ENCODE measurements at regions not wholly inside any gene's neighbourhood (a gene's known extent, or its start where the extent isn't known, plus 50 kb on each side); places are given as distances from the start of the nearest gene placed in this dataset.

- TF ChIP-seq MZF1 (tag by site-specific recombination; IDR thresholded peaks at IDR 0.05; ENCODE audit: borderline replicate concordance) (no peak), ZNF837 (tag by site-specific recombination; IDR thresholded peaks at IDR 0.05) (no peak), HOXC10 (CRISPR knock-in tag; IDR thresholded peaks at IDR 0.05) (no peak), ZNF704 (tag by site-specific recombination; IDR thresholded peaks at IDR 0.05) (no peak), ZNF658 (tag by site-specific recombination; IDR thresholded peaks at IDR 0.05) (no peak), ZNF423 (tag by site-specific recombination; IDR thresholded peaks at IDR 0.05) (no peak), ZNF777 (tag by site-specific recombination; IDR thresholded peaks at IDR 0.05; ENCODE audit: borderline replicate concordance) (no peak), ZNF791 (tag by site-specific recombination; IDR thresholded peaks at IDR 0.05) (no peak), ZNF24 (tag by site-specific recombination; IDR thresholded peaks at IDR 0.05) (no peak), MEIS1 (CRISPR knock-in tag; IDR thresholded peaks at IDR 0.05; ENCODE audit: borderline replicate concordance) (no peak), ZNF311 (tag by site-specific recombination; IDR thresholded peaks at IDR 0.05; ENCODE audit: borderline replicate concordance) (no peak)
- TF ChIP-seq, protein P1, sequence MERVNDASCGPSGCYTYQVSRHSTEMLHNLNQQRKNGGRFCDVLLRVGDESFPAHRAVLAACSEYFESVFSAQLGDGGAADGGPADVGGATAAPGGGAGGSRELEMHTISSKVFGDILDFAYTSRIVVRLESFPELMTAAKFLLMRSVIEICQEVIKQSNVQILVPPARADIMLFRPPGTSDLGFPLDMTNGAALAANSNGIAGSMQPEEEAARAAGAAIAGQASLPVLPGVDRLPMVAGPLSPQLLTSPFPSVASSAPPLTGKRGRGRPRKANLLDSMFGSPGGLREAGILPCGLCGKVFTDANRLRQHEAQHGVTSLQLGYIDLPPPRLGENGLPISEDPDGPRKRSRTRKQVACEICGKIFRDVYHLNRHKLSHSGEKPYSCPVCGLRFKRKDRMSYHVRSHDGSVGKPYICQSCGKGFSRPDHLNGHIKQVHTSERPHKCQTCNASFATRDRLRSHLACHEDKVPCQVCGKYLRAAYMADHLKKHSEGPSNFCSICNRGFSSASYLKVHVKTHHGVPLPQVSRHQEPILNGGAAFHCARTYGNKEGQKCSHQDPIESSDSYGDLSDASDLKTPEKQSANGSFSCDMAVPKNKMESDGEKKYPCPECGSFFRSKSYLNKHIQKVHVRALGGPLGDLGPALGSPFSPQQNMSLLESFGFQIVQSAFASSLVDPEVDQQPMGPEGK (tag by site-specific recombination; IDR thresholded peaks at IDR 0.05), result no peak
- TF ChIP-seq, protein P2, sequence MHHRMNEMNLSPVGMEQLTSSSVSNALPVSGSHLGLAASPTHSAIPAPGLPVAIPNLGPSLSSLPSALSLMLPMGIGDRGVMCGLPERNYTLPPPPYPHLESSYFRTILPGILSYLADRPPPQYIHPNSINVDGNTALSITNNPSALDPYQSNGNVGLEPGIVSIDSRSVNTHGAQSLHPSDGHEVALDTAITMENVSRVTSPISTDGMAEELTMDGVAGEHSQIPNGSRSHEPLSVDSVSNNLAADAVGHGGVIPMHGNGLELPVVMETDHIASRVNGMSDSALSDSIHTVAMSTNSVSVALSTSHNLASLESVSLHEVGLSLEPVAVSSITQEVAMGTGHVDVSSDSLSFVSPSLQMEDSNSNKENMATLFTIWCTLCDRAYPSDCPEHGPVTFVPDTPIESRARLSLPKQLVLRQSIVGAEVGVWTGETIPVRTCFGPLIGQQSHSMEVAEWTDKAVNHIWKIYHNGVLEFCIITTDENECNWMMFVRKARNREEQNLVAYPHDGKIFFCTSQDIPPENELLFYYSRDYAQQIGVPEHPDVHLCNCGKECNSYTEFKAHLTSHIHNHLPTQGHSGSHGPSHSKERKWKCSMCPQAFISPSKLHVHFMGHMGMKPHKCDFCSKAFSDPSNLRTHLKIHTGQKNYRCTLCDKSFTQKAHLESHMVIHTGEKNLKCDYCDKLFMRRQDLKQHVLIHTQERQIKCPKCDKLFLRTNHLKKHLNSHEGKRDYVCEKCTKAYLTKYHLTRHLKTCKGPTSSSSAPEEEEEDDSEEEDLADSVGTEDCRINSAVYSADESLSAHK (tag by site-specific recombination; IDR thresholded peaks at IDR 0.05), result no peak
- TF ChIP-seq, protein P3, sequence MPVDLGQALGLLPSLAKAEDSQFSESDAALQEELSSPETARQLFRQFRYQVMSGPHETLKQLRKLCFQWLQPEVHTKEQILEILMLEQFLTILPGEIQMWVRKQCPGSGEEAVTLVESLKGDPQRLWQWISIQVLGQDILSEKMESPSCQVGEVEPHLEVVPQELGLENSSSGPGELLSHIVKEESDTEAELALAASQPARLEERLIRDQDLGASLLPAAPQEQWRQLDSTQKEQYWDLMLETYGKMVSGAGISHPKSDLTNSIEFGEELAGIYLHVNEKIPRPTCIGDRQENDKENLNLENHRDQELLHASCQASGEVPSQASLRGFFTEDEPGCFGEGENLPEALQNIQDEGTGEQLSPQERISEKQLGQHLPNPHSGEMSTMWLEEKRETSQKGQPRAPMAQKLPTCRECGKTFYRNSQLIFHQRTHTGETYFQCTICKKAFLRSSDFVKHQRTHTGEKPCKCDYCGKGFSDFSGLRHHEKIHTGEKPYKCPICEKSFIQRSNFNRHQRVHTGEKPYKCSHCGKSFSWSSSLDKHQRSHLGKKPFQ (tag by site-specific recombination; IDR thresholded peaks at IDR 0.05), result no peak
- no peaks in the 10 kb centered on the region for H3K4me1 ChIP-seq (ENCODE audit: control insufficient read depth, insufficient read depth, low read length)
- no peaks in the 10 kb centered on the region for H3K9me3 ChIP-seq (ENCODE audit: control insufficient read depth, insufficient read depth, low read depth, low read length)
- no peak overlapping the region for H3K4me3 ChIP-seq (ENCODE audit: low read depth, low read length)
- no peaks in the 10 kb centered on the region for H3K36me3 ChIP-seq (ENCODE audit: control insufficient read depth in 2 of 2, insufficient read depth in 1 of 2, low read length in 2 of 2)
- ChIA-PET POLR2A (no interaction called here), CTCF (interaction anchor here (4.8 kb wide), 1 partner anchor 13 kb away, joined by 28 read pairs; no protein-coding TSS in a partner anchor)
- H3K27ac ChIP-seq (ENCODE audit: extremely low read depth, low read depth, low read length), result no peak overlapping the region
Measured at GRCh38 chr2:34025196-34025595, 426.1 kb upstream of the FAM98A start.

DNA sequence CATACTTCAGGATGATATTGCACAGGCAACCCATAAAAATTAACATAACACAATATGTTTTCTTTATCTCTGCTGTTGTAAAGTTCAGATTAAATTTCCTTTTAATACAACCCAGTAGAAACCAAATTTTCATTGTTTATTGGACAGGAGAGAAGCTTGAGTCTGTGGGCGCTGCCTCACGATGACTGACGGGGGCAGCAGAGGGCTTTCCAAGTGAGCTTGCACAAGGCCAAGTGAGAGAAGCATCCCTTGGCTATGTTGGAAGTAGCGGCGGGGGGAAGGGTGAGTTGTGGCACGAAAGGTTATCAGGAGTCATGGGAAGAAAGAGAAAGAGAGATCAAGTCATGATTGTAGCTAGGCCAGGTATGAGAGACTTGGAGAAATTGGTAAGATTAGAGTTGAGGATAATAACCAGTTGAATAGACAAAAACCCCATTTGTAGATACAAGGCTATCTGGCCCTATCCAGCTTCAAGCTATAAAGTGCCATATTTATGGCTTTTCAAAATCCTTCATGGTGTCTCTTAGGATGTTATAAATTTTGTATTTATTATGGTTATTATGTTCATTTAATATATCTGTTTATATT is 413.7 kb upstream of the FAM98A start:
- Histone ChIP-seq H3K4me3 (ENCODE audit: low read depth, low read length) (no peak overlapping the region), H3K36me3 (ENCODE audit: control insufficient read depth in 2 of 2, insufficient read depth in 1 of 2, low read length in 2 of 2) (no peaks in the 10 kb centered on the region), H3K4me1 (ENCODE audit: control insufficient read depth, insufficient read depth, low read length) (no peaks in the 10 kb centered on the region), H3K9me3 (ENCODE audit: control insufficient read depth, insufficient read depth, low read depth, low read length) (no peaks in the 10 kb centered on the region), H3K27ac (ENCODE audit: extremely low read depth, low read depth, low read length) (no peak overlapping the region)
- TF ChIP-seq ZNF426 (tag by site-specific recombination; IDR thresholded peaks at IDR 0.05), result no peak
- no peak for TF ChIP-seq ZBTB20 (tag by site-specific recombination; IDR thresholded peaks at IDR 0.05)
- TF ChIP-seq ZNF654 (tag by site-specific recombination; IDR thresholded peaks at IDR 0.05; ENCODE audit: low read depth), result peak; percentile 59
- TF ChIP-seq ZNF324 (tag by site-specific recombination; IDR thresholded peaks at IDR 0.05), result no peak
- no peak for TF ChIP-seq ZNF843 (tag by site-specific recombination; IDR thresholded peaks at IDR 0.05)
- TF ChIP-seq ZNF311 (tag by site-specific recombination; IDR thresholded peaks at IDR 0.05; ENCODE audit: borderline replicate concordance), result no peak
- TF ChIP-seq HIC1 (tag by site-specific recombination; IDR thresholded peaks at IDR 0.05), result no peak
- TF ChIP-seq ZNF132 (tag by site-specific recombination; IDR thresholded peaks at IDR 0.05; ENCODE audit: borderline replicate concordance), result no peak
- TF ChIP-seq, protein P4, sequence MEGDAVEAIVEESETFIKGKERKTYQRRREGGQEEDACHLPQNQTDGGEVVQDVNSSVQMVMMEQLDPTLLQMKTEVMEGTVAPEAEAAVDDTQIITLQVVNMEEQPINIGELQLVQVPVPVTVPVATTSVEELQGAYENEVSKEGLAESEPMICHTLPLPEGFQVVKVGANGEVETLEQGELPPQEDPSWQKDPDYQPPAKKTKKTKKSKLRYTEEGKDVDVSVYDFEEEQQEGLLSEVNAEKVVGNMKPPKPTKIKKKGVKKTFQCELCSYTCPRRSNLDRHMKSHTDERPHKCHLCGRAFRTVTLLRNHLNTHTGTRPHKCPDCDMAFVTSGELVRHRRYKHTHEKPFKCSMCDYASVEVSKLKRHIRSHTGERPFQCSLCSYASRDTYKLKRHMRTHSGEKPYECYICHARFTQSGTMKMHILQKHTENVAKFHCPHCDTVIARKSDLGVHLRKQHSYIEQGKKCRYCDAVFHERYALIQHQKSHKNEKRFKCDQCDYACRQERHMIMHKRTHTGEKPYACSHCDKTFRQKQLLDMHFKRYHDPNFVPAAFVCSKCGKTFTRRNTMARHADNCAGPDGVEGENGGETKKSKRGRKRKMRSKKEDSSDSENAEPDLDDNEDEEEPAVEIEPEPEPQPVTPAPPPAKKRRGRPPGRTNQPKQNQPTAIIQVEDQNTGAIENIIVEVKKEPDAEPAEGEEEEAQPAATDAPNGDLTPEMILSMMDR (tag by site-specific recombination; IDR thresholded peaks at IDR 0.05), result peak; percentile 62
- no peak for TF ChIP-seq ZNF211 (tag by site-specific recombination; IDR thresholded peaks at IDR 0.05; ENCODE audit: low read depth)
- POLR2A ChIA-PET, result no interaction called here
- CTCF ChIA-PET, result interaction anchor here (0.7 to 2.0 kb wide), 6 partner anchors 9 to 1398 kb away, joined by 3 to 28 read pairs (median 4); no protein-coding TSS in a partner anchor

Data from HEK293 (cell line).